ENCODE measurements at regions not wholly inside any gene's neighbourhood (a gene's known extent, or its start where the extent isn't known, plus 50 kb on each side); places are given as distances from the start of the nearest gene placed in this dataset.

DNA sequence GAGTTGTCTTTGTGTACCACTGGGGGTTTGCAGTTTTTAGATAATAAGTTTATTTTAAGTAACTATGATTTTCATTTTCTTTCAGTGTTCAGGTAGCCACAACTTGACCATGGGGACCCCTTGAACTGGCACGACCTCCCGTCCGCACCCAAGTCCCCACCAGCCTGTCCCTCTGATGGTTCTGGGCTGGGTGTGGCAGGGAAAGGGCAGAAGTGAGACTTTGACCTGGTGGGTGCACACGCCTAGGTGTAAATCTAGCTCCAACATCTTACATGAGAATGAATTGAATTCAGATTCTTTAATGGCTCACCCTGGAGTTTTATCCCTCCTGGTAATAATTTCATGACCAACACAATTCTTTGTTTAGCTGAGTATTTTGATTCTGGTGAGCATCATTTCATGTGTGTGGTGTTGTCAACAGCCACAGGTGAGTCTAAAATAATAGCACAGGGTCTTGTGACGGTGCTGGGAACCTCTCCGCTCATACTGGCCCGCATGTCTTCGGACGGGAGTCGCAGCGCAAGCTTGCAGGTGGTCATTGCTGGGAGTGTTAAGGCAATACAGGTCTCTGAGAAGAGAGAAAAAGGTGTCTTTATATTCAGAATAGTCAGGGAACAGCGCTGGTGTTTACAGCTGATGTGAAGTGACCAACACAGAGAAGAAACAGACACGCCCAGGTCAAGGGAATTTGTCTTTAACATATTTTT lies 50.8 kb upstream of the POFUT2 start:
- DNase-seq (ENCODE audit: low read depth), result no peak

- no peak for DNase-seq (ENCODE audit: low read depth)
These were observed 52.0 kb upstream of the POFUT2 start for GRCh38 chr21:45339421-45340402.

- no peak for DNase-seq (ENCODE audit: low read depth)
These were observed 52.8 kb upstream of the POFUT2 start for GRCh38 chr21:45340515-45340914.

DNA sequence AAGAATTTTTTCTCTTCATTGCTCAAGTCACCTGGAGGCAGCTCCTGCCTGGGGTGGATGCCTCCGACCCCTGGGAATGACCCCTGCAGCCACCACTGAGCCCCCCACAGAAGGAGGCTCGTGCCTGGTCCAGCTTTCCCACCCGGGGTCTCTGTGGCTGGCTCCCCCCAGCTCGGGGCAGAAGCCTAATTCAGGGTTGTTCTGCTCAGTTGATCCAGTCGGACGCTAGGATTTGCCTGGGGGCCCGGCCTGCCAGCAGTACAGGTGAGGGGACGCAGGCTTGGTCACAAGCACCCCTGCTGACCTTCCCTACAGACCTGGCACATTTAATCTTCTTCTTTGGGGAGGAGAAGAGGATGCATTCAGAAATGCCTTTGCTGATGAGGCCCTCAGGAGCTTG lies 53.6 kb upstream of the POFUT2 start:
- DNase-seq (ENCODE audit: low read depth), result no peak

DNA sequence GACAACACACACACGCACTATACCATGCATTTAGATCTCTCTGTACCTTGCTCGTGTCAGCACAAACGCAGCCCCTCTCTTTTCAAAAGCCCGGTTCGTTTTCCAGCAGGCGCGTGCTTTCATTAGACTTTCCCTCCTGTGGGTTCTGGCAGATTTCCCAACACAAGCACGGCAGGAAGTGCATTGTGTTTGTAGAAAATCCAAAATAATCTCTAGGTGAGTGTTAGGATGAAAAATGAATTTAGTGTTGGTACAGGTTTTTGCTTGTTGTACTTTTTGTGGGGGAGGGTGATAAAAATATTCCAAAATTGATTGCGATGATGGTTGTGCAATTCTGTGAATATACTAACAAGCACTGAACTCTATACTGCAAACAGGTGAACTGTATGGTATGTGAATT lies 54.1 kb upstream of the POFUT2 start:
- DNase-seq (ENCODE audit: low read depth), result peak; percentile 55

DNA sequence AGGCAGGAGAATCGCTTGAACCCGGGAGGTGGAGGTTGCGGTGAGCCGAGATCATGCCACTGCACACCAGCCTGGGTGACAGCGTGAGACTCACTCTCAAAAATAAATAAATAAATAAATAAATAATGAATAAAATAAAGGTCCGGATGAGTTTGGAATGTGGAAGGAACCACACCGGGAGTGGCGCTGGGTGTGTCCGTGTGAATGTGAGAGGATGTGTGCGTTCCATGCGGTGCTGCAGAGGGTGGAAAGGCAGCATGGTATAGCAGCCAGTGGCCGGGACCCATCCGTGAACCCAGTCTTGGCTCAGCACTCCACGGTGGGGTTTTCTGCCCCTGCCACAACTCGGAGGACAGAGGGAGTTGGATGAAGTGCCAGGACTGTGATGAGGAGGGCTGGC lies 56.2 kb upstream of the POFUT2 start:
- no peak for DNase-seq (ENCODE audit: low read depth)

- no peak for DNase-seq (ENCODE audit: low read depth)
These were observed 56.9 kb upstream of the POFUT2 start for GRCh38 chr21:45344576-45344975.

- no peak for DNase-seq (ENCODE audit: low read depth)
These were observed 57.8 kb upstream of the COL18A1 start for GRCh38 chr21:45347048-45347711.

DNA sequence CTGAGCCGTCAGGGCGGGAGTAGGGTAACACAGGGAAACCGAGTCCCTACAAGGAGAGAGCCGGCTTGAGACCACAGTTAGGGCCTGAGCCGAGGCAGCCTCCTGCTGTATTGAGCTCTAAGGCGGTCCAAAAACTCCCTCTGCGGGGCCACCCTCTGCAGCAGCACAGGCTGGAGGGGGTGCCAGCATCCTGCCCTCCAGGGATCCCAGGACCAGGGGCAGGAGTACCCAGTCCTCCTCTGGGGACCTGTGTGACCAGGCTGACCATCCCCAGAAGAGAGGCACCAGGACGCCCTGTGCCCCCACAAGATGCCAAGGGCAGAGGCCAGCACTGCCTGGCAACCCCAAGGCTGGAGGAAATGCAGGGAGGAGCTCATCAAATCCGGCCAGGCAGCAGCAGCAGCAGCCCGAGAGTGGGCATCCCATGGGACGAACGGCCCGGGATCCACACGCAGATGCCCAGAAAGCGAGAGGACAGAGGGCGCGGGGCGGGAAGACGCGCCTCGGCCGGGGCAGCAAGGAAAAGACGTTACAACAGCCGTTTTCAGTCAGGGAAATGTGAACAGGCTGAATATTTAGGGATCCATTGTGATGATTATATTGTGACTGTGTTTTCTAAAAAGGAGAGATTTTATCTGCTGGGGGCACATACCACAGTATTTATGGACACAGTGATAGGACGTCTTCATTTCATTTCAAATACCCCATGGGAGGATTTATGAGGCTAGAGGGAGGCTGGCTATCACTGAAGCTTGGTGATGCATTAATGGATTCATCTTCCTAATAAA lies 57.1 kb upstream of the COL18A1 start:
- DNase-seq (ENCODE audit: low read depth), result no peak

DNA sequence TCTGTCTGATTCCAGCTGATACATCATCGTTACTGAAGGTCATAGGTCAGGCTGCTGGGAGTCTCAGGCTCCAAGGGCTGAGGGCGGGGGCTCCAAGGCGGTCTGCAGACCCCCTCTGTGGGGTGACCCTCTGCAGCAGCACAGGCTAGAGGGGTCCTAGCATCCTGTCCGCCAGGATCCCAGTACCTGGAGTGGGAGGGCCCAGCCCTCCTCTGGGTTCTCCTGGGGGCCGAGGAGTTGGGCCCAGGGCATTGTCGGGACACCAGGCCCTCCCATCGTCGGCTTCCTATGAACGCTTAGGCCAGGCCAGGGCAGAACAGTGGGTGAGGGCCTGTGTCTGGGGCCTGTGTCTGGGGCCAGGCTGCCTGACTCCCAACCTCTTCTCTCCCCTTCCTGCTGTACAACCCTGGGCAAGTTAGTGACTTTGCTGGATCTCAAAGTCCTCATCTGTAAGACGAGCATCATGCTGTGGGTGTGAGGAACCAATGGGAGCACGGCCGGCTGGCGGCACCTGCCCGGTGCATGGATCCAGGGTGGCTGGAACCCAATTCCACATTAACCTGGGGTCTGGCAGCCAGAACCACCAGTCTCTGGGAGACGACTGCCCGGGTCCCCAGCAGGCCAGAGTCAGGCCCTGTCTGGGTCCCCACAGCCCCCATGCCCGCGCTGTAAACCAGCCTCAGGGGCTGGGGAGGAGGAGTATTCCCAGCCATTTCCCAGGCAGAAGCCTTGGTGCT lies 56.2 kb upstream of the COL18A1 start:
- no peak for DNase-seq (ENCODE audit: low read depth)

GRCh38 chr21:45350206-45350854 lies 54.6 kb upstream of the COL18A1 start:
- no peak for DNase-seq (ENCODE audit: low read depth)

GRCh38 chr21:45351061-45351460 lies 53.9 kb upstream of the COL18A1 start:
- no peak for DNase-seq (ENCODE audit: low read depth)

DNA sequence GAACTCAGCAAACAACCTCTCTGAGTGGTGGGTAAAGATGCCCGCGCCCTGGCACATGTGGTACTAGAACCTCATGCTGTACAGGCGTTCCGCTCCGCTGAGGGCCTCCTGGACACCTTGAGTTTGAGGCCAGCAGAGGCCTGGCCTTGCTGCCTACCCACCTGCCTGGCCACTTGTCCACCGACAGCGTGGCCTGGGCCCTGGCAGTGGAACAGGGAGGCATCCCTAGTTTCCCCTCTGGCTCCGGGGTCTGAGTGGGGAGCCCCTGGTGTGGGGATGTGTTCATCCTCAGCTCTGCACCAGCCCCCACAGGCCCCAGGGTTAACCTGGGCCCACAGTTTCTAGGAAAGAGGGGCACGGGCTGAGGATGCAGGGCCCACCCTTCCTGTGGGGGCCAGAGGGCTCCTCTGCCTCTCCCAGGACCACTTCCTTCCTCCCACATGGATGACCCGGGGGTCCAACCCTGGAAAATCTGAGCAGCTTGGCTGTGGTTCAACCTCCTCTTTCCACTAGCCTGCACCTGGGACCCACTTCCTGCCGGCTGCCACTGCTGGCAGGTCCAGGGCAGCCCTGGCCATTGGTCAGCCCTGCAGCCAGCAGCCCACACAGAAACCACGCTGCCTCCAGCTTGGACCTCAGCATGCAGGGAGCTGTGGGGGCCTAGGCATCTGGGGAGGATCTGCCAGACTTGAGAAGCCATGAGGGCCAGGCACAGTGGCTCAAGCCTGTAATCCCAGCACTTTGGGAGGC lies 53.3 kb upstream of the COL18A1 start:
- no peak for DNase-seq (ENCODE audit: low read depth)

DNA sequence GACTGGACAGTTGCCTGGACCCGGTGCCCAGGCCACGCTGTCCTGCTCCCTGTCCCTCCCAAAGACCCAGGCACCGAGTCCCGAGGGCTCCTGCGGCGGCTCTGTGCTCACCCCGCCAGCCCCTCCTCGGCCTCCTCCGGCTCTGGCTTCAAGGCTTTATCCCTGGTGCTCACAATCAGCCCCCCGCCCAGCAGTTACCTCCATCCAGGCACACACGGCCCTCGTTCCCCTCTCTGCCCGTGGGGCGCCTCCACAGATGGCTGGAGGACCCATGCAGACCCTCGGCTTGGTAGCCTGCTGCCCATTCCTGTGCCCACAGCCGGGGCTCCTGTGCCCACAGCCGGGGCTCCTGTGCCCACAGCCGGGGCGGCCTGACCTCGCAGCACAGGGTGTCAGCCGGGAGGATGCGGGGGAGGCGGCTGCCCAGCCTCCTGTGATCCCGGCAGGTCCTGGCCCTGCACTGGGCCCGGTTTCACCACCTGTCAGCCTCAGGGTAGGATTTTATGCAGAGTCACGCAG lies 52.3 kb upstream of the COL18A1 start:
- DNase-seq (ENCODE audit: low read depth), result no peak

- no peak for DNase-seq (ENCODE audit: low read depth)
These were observed 51.8 kb upstream of the COL18A1 start for GRCh38 chr21:45353200-45353599.

DNA sequence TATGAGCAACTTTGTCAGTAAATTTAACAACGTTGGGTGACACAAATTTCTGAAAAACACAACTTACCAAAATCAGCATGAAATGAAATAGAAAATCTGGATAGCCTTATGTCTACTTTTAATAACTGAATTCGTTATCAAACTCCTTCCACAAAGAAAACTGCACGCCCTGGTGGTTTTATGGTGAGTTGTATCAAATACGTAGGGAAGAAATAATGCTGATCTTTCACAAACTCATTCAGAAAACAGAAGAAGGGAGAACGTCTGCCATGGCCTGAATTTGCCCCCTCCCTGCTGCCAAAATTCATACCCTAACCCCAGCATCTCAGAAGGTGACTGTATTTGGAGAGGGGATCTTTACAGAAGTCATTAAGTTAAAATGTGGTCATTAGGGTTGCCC lies 50.0 kb upstream of the COL18A1 start:
- DNase-seq (ENCODE audit: low read depth), result no peak
